Fibroblast of upper back skin (primary cell): ENCODE measurements at regions not wholly inside any gene's neighbourhood (a gene's known extent, or its start where the extent isn't known, plus 50 kb on each side); places are given as distances from the start of the nearest gene placed in this dataset.

Experiments
- DNase-seq: peaks from one replicate; pipeline ENCODE4 v3.0.0-alpha.2; 2013

GRCh38 chr14:55734731-55735130 lies 154.7 kb downstream of the KTN1 start:
- no peak for DNase-seq

GRCh38 chr14:55739967-55740648 lies 160.1 kb downstream of the KTN1 start:
- DNase-seq: no peak

DNA sequence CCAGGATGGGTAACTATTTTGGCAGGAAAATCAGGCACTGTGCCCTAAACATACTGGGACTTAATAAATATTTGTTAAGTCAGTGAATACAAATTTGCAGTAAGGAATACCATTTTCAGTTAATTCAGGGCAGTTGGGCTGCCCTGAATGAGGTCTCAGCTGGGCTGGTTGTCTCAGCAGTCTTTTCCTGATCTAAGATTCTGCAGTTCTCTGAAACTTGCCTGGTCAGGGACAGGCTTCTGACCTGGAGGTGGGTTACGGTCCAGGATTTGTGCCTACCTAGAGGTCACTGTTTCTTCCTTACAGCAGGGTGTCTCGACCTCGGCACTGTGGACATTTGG lies 160.6 kb downstream of the KTN1 start:
- no peak for DNase-seq

GRCh38 chr14:55741240-55741639 lies 161.2 kb downstream of the KTN1 start:
- DNase-seq: no peak

DNA sequence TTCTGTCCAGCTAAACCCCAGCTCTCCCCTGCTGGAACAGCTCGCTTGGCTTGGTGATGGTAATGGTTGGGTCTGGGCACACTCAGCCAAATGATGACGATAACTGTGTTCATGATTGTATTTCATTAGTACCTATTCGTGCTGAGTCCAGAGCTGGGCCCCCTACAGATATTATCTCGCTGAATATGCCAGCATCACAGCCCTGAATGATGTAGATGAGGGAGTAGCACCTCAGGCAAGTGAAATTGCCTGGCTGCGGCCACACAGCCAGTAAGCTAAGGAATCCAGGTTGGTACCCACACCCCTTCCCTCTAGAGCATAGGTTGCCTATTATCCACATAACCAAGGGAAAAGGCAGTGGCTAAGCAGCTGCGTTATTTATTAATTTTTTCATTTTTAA lies 163.5 kb downstream of the KTN1 start:
- DNase-seq: no peak

- DNase-seq: no peak
Measured at GRCh38 chr14:55744321-55744720, 164.3 kb downstream of the KTN1 start.

GRCh38 chr14:55745906-55746305 lies 165.9 kb downstream of the KTN1 start:
- DNase-seq: no peak

- DNase-seq: peak; percentile 11
Measured at GRCh38 chr14:55746558-55746957, 166.6 kb downstream of the KTN1 start.

DNA sequence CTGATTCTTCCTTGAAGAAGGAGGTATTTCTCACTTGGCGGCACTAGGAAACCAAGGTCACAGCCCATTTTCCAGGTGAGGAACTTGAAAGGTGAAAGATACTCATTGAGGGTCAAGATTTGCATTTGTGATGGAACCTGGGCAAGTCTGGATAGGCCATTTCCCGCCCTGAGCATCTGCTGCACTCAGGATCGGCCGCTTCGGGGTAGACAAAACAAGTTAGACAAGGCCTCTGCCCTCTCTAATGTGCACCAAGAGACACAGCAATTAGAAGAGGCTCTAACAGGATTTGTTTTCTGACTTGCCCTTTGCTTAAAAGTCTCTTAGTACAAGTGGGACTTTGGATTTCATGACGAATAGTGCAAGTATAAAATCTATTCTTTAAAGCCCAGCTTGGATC lies 167.2 kb downstream of the KTN1 start:
- DNase-seq: no peak

DNA sequence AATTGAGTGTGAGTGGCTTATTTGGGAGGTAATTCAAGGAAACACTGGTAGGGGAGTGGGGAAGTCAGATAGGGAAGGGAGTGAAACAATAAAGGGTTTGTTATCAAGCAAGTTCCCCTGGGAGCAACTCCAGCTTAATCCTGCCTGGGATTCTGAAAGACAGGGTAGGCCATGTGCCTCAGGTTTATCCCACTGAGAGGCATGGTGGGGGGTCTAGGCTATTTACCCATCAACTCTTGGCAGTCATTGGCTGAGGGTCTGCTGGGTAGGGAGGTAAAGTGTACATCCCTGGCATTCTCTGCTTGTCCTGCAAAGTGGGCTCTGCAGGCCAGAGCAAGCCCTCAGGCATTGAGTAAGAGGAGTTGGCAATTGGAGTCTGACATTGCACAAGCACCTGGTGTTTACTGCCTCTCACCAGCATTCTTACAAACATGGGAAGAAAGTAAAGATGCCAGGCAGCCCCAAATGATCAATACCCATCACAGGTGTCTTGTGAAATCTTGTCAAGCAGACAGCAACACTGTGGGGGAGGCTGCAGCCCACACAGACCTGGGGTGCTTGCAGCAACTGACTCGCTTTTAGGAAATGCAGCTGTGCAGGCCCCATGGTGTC lies 169.3 kb downstream of the KTN1 start:
- peak; percentile 28 for DNase-seq

DNA sequence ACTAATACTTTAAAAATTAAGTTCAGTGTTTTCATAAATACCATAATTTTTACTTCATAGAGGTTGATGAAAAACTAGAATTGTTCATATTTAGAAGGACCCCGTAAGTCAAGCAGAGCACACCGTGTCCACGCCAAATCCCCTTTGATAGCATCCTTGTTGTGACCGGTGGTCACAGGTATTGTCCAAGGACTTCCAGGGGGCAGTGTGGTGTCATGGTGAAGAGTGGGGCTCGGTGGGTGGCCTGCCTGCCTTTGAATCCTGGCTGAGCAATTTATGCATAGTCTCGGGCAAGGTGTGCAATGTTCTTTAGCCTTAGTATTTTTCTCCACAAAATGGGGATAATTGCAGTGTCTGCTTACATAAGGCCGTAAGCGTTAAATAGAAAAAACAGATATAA lies 169.9 kb downstream of the KTN1 start:
- no peak for DNase-seq

DNA sequence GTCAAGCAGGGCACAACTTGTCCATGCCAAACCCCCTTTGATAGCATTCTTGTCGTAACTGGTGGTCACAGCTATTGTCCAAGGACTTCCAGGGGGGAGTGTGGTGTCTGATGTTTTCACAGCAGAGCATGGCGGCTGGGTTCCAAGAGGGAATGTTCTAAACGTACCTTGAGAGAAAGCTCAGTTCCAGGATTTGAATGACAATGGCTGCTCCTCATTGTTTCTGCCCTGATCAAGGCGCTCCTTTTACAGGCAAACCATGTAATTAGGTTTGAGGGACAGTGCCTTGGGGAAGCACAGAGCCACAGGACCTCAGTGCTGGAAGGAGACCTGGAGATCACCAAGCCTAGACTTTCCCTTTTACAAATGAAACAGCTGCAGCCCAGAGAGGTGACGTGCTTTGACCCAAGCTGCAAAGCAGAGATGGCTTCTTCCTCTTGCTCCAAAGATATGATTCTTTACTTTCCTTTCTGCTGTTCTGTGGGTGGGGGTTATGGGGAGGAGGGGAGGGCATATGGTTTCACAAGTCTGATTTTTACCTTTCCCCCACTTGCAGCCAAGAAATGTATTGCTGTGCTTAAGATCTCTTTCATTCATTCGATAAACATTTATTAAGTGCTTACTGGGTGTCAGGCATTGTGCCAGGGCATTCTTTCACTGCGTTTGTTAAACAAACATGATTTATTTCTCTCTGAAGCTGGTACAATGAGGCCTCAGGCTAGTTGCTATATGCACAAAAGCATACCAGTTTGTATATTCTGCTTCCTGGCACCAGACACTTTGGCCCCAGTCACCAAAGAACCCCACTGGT lies 172.8 kb downstream of the KTN1 start:
- peak; percentile 56 for DNase-seq

GRCh38 chr14:55754471-55754870 lies 174.5 kb downstream of the KTN1 start:
- no peak for DNase-seq

GRCh38 chr14:55754871-55755270 lies 174.9 kb downstream of the KTN1 start:
- no peak for DNase-seq

DNA sequence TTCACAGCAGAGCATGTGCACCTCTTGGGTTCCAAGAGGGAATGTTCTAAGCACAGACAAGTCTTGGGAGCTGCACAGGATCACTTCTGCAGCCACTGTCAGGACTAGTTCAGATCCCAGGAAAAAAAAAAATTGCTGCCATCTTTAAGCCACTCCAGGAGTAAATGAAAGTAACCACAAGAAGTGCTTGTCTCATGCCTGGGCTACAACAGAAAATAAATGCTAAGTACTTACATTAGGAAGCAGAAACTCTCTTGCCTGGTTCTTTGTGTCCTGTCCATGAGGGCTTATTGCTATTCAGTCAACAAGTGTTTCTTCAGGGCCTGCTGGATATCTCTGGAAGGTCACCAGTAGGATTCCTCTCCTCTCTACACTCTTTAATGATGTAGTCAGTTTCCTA lies 176.1 kb downstream of the KTN1 start:
- DNase-seq: no peak

GRCh38 chr14:55756557-55756956 lies 176.6 kb downstream of the KTN1 start:
- DNase-seq: no peak

DNA sequence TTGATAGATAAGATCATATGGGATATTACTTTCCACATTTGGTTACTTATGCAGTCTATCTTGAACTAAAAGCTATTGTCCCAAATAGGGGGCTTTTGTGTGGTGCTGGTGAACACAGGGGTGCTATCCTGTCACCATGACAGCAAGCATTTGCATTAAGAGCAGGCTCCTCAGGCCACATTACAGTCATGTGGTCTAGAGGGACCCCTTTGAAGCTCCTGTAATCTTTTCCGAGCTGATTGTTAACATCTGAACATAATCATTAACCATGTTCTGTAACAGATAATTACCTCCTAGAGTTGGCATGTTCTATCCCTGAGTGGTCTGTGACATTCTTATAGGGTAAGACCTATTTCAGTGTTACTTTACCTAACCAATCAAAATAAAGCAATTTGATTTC lies 178.8 kb downstream of the KTN1 start:
- no peak for DNase-seq

- DNase-seq: no peak
Measured at GRCh38 chr14:55760789-55761566, 181.0 kb downstream of the KTN1 start.

- DNase-seq: no peak
Measured at GRCh38 chr14:55761651-55762050, 181.6 kb downstream of the KTN1 start.

GRCh38 chr14:55762595-55763232 lies 182.7 kb downstream of the KTN1 start:
- no peak for DNase-seq

- DNase-seq: no peak
Measured at GRCh38 chr14:55764784-55765183, 184.8 kb downstream of the KTN1 start.

GRCh38 chr14:55766071-55766470 lies 186.1 kb downstream of the KTN1 start:
- no peak for DNase-seq

DNA sequence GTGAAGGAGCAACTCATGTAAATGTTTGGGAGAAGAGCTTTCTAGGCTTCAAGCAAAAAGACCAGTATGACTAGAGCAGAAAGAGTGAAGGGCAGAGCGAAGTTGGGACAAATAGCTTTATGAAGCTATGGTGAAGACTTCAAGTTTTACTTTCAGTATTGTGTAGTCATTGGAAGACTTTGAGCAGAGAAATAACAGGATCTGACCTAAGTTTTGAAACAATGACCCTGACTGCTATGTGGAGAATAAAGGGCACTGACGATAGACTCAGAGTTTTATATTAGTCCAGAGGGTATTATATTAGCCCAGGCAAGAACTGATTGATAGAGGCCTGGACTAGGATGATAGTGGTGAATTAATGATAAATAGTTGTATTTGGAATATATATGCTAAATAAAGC lies 187.3 kb downstream of the KTN1 start:
- no peak for DNase-seq
